HG03460 (cell line): ENCODE measurements at regions not wholly inside any gene's neighbourhood (a gene's known extent, or its start where the extent isn't known, plus 50 kb on each side); places are given as distances from the start of the nearest gene placed in this dataset.
"Not testable (repeated sequence)": the region's sequence is repeated elsewhere in the genome, so short reads cannot be mapped to it uniquely, and the experiment has no call there.

Experiments
- ATAC-seq: cut with Tn5 transposase; IDR thresholded peaks from one replicate; pipeline ENCODE4 v1.9.1; 2021; ENCODE audit not compliant: unreplicated experiment

DNA sequence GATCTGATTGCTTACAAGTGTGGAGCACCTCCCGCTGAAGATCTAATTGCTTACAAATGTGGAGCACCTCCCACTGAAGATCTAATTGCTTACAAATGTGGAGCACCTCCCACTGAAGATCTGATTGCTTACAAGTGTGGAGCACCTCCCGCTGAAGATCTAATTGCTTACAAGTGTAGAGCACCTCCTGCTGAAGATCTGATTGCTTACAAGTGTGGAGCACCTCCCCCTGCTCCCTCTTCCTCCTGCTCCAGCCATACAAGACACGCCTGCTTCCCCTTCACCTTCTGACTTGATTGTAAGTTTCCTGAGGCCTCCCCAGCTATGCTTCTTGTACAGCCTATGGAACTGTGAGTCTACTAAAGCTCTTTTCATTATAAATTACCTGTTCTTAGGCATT is 1014.9 kb downstream of the SOCS6 start:
- ATAC-seq = not testable (repeated sequence)

- no peak for ATAC-seq
Observed at GRCh38 chr18:71301596-71301995, 1012.8 kb downstream of the SOCS6 start.

GRCh38 chr18:71294201-71294600 is 1005.4 kb downstream of the SOCS6 start:
- not testable (repeated sequence) for ATAC-seq

- ATAC-seq = no peak
Observed at GRCh38 chr18:71293322-71293721, 1004.5 kb downstream of the SOCS6 start.

GRCh38 chr18:71287268-71287667 is 998.4 kb downstream of the SOCS6 start:
- ATAC-seq = no peak

DNA sequence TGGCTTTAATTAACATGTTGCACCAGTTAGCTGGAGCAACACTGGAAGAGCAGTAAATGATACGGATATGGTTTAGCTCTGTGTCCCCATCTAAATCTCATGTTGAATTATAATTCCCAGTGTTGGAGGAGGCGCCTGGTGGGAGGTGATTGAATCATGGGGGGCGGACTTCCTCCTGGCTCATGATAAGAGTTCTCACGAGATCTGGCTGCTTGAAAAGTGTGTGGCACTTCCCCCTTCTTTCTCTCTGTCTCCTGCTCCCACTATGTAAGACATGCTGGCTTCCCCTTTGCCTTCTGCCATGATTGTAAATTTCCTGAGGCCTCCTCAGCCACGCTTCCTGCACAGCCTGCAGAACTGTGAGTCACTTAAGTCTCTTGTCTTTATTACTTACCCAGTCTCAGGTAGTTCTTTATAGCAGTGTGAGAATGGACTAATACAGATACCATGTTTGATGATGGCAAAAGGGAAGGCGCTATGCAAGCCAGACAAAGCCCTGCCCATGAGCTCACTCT is 963.6 kb downstream of the SOCS6 start:
- ATAC-seq = no peak

GRCh38 chr18:71250191-71250590 is 961.3 kb downstream of the SOCS6 start:
- no peak for ATAC-seq

GRCh38 chr18:71249791-71250190 is 960.9 kb downstream of the SOCS6 start:
- no peak for ATAC-seq

DNA sequence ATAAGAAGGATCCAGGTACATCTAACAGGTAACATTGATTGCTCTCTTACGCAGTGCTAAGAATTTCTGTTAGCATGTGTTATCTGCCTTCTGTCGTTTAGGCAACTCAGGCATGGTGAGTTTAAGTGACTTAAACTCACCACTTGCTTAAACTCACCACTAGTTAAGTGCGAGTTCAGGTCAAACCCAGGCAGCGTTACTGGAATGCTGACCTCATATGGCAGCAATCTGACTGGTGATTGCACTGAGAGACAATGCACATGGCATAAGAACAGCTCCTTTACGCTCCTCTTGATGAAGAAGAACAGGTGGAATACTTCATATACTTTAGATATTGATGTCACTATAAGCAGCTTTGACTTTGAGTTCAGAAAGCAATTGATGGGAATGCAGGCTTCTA is 954.1 kb downstream of the SOCS6 start:
- ATAC-seq = no peak

DNA sequence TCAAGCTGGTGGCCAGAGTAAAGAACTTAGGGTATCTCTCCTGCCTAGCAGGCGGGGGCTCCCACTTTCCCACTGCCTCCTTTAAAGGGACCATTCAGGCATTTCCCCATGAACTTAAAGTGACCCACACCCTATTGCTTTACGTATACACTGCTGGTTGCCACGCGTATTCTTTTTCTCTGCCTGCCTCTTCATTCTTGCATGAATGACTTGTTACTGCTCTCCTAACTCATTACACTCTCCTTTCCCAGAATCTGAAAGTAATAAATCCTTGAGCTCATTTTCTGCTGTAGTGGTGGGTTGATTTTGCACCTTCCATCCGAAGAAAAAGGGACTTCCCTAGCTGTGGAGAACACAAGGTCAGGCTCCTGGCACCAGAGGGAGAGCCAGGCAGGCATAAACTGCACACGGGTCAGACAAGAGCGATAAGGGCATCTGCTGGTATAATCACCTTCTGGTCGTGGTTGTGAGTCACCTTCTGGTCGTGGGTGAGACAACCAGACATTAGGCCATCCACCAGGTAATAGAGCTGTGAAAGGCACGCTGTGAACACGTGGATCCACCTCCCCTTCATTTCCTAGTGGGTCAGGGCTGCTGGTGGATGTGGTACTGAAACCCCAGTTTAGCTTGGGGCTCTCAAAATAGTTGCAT is 950.3 kb downstream of the SOCS6 start:
- no peak for ATAC-seq

- ATAC-seq = no peak
Observed at GRCh38 chr18:71237641-71238040, 948.8 kb downstream of the SOCS6 start.

DNA sequence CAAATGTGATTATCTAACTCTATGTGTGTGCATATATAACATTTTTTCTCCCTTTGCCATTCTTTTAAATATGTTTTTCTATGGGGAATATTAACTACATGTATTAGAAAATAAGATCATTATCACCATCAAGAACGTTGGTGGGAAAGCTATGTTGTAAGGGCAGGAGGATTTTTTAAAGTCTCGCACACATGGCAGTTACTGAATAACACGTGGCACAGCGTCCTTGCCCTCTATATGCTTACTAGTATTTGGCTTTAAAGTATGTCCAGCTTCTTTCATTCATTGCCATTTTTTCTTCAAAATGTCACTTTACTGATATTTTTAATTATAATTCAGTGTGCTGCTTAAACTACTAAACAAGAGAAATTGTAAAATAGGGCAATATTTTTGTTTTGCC is 944.3 kb downstream of the SOCS6 start:
- no peak for ATAC-seq

DNA sequence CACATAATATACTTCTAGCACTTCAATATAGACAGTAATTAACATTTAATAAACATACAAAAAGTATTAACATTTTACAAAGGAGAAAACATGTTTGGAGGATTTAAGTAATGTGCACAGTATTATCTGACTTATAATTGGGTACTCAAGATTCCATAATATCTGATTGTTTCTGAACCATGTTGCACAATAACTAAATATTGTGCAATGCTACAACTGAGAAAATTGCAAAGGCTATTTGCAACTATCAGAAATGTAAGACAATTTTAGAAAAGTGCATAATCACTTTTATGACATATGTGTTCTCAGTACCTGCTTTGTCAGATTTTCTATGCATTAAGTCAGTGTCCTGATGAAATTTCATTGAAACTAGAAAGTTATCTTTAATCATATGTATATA is 934.6 kb downstream of the SOCS6 start:
- no peak for ATAC-seq

- ATAC-seq = no peak
Observed at GRCh38 chr18:71221405-71221804, 932.6 kb downstream of the SOCS6 start.

DNA sequence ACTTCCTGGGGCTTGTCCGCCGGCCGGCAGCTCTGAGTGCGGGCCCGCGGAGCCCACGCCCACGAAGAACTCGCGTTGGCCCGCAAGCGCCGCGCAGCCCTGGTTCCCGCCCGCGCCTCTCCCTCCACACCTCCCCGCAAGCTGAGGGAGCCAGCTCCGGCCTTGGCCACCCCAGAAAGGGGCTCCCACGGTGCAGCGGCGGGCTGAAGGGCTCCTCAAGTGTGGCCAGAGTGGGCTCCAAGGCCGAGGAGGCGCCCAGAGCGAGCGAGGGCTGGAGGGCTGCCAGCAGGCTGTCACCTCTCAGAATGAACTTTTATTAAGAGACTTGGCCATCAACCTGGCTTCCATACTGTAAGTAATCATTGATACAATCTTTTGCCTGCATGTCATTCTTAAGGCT is 923.9 kb downstream of the SOCS6 start:
- not testable (repeated sequence) for ATAC-seq

GRCh38 chr18:71212222-71212621 is 923.4 kb downstream of the SOCS6 start:
- ATAC-seq = no peak

- no peak for ATAC-seq
Observed at GRCh38 chr18:71209944-71210343, 921.1 kb downstream of the SOCS6 start.

DNA sequence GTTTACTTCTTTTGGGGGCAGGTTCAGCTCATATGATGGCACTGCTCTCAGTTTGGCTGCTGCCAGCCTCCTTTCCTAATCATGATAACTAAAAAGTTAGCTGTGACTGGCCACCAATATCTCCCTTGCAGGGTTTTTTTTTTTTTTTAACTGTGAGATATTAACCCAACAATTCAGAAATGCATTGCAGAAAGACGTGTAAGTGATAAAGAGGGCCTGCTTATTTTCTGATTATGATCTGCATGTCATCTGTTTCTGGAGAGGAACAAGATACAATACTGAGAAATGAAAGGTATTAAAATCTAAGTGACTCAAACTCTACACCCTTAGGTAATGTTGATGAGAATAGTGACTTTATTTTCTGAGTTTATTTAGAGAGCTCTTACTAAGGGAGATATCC is 905.6 kb downstream of the SOCS6 start:
- ATAC-seq = no peak

DNA sequence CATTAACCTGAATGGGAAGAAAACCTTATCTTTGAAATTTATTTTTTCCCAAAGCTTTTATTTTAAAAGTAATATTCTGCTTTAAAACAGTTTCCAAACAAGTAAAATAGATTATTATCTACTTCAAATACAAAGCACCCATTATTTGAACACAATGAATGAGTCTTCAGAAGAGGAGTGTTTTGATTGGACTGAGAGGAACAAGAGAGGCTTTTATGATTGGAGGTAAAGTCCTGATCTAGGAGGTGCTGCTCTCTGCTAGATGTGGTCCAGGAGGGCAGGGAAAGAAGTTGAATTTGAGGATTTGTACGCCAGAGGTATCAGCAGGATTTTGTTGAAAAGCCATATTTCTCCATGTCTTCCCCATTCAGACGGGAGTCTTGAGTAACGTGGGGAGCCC is 900.7 kb downstream of the SOCS6 start:
- ATAC-seq = no peak

DNA sequence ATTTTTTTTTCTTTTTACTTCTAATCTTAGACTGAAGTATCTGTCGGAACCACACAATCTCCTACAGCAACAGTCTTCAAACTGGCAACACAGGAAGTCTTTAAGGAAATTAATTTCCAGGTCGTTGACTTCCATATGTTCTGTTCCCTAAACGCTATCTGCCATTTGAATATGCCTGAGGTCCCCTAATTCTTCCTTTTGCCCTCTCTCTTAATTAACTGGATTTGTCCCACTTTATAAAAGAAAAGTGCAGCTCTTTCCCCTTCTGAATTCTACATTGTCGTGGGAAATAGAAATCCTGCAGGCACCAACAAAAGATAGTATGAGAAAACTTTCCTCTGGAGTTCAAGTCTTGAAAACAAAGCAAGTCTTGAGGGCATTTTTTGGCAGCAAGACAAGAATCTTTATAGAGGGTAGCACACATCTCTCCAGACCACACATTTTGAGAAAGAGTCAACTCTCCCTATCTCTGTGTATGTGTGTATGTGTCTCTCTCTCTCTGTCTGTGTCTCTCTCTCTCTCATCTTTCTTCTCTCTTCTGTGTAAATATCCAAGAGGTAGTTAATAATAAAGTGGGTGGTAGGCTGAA is 879.8 kb downstream of the SOCS6 start:
- ATAC-seq = no peak

DNA sequence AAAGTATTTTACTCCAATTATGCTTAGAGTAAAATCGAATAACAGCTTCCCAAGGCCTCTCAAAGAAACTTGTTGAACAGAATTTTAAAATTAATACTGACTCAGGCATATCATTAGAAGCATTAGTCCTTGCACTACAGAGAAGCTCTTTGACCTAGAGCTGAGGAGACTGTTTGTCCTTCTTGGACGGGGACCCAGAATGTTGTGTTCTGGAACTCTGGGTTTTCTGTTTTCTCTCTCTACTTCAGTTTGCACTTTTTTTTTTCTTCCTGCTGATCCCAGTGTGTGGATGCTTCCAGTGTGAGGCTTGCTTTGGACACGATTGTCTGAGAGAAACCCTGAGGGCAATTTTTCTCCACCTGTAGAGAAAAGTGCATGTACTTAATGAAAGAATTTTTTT is 847.6 kb downstream of the SOCS6 start:
- no peak for ATAC-seq

- no peak for ATAC-seq
Observed at GRCh38 chr18:71134122-71134521, 845.3 kb downstream of the SOCS6 start.

GRCh38 chr18:71131918-71132317 is 843.1 kb downstream of the SOCS6 start:
- ATAC-seq = no peak
